GM12864 (cell line): ENCODE measurements at regions not wholly inside any gene's neighbourhood (a gene's known extent, or its start where the extent isn't known, plus 50 kb on each side); places are given as distances from the start of the nearest gene placed in this dataset.
"Not testable (repeated sequence)": the region's sequence is repeated elsewhere in the genome, so short reads cannot be mapped to it uniquely, and the experiment has no call there.

Experiments used
- DNase-seq: peaks from one replicate; pipeline ENCODE4 v3.0.0-alpha.2; 2011; ENCODE audit warnings: low read depth
- H3K4me3 ChIP-seq: 2 replicates; pipeline ENCODE4 v1.5.1; 2011; ENCODE audit warnings: mild to moderate bottlenecking, low read depth, low read length, control low read depth
- TF ChIP-seq, protein P1 (sequence below): IDR thresholded peaks from 2 replicates; pipeline ENCODE4 v1.5.1; 2011; ENCODE audit warnings: low read depth, mild to moderate bottlenecking, moderate library complexity, low read length, control low read depth, inconsistent platforms; ENCODE audit errors: missing control alignments

DNA sequence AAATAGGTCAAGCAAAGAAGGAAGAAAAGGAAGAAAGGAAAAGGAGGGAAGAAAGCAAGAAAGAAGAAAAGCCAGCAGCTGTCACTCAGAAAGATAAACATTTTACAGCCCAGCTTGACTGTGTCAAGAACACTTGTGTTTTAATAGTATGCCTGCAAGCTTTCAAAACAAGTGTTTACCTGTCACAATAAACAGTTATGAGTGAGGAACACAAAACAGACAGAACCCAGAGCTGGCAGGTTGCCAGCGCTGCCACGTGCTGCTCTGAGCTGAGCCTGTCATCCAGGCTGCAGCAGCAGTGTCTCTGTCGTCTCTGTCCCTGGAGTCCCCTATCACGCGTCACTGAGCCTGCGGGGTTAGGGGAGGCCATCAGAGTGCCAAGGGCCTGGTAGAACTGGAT, 827.6 kb upstream of the AUTS2 start:
- TF ChIP-seq, protein P1, sequence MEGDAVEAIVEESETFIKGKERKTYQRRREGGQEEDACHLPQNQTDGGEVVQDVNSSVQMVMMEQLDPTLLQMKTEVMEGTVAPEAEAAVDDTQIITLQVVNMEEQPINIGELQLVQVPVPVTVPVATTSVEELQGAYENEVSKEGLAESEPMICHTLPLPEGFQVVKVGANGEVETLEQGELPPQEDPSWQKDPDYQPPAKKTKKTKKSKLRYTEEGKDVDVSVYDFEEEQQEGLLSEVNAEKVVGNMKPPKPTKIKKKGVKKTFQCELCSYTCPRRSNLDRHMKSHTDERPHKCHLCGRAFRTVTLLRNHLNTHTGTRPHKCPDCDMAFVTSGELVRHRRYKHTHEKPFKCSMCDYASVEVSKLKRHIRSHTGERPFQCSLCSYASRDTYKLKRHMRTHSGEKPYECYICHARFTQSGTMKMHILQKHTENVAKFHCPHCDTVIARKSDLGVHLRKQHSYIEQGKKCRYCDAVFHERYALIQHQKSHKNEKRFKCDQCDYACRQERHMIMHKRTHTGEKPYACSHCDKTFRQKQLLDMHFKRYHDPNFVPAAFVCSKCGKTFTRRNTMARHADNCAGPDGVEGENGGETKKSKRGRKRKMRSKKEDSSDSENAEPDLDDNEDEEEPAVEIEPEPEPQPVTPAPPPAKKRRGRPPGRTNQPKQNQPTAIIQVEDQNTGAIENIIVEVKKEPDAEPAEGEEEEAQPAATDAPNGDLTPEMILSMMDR: no peak
- no peak overlapping the region for H3K4me3 ChIP-seq
- DNase-seq: no peak

DNA sequence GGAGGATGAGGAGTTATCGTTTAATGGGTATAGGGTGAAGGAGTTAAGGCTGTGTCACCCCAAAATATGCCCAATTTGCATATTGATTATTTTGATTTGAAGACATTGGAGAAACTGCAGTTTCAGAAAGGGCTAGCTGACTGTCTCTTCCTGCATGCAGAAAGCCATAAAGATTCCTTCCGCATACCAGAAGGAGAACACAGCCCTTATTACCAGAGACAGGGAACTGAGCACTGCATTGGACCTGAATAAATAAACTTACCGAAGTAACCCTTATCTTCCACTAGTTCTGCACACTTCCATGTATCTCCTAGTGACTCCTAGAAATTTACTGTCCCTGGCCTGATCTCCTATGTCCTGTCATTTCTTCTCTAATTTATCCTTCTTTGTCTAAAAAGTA, 821.9 kb upstream of the AUTS2 start:
- DNase-seq: no peak
- TF ChIP-seq, protein P1: no peak
- H3K4me3 ChIP-seq: no peak overlapping the region

DNA sequence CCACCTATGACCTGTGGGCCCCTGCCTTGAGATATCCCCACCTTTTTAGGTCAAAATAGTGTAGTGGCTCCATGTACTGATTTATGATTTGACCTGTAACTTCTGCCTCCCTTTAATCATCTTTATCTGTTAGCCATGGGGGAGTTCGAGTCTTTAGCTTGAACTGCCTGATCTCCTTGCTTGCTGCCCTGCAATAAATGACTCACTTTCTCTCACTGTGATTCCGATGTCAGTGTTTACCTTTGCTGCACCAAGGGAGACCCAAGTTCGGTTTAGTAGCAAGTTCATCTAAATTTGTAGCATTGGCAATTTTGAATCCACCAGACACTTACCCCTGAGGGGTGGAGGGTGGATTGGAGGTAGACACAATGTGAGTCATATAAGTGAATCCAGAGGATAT, 814.6 kb upstream of the AUTS2 start:
- no peak for DNase-seq
- no peak overlapping the region for H3K4me3 ChIP-seq
- TF ChIP-seq, protein P1: no peak

DNA sequence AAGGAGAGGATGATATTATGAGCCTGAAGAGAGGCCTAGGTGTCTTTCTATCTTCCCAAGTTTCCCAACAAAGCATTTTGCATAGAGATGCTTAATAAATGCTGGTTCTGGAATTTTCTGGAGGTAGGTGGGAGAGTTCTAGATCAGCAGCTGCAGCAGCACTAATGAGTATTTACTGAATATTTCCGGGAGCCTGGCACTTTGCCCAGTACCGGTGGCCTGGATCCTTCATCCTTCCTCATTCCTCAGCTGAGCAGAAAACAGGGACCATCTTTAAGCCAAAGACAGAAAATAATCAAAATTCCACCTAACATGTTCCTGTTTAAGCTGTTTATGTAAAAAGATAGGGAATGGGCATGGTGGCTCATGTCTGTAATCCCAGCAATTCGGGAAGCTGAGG, 813.2 kb upstream of the AUTS2 start:
- no peak for DNase-seq
- no peak overlapping the region for H3K4me3 ChIP-seq
- TF ChIP-seq, protein P1: no peak

DNA sequence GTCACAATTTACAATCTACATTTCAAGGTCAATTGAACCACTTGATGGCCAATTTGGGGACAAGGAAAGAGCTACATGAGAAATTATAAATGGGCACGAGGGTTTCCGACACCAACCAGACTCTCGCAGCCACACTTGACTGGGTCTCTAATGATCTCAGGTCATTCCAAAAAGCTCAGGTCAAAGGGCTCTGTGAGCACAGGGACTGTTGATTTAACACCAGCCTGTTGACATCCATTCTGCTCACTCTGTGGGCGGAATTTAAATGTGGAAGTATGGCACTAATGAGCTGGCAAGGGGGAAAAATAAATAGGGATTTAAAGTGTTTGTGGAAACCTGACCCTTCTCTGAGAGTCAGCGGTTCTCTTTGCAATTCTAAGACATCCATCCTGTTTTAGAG, 810.7 kb upstream of the AUTS2 start:
- no peak for DNase-seq
- H3K4me3 ChIP-seq: no peak overlapping the region
- TF ChIP-seq, protein P1: no peak

DNA sequence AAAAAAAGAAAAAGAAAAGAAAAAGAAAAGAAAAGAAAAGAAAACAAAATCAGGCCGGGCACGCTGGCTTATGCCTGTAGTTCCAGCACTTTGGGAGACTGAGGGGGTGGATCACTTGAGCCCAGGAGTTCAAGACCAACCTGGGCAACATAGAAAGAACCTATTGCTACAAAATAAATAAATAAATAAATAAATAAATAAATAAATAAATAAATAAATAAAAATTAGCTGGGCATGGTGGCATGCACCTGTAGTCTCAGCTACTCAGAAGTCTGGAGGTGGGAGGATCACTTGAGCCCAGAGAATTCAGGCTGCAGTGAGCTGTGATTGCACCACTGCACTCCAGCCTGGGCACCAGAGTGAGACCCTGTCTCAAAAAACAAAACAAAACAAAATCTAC, 809.7 kb upstream of the AUTS2 start:
- not testable (repeated sequence) for H3K4me3 ChIP-seq, DNase-seq

DNA sequence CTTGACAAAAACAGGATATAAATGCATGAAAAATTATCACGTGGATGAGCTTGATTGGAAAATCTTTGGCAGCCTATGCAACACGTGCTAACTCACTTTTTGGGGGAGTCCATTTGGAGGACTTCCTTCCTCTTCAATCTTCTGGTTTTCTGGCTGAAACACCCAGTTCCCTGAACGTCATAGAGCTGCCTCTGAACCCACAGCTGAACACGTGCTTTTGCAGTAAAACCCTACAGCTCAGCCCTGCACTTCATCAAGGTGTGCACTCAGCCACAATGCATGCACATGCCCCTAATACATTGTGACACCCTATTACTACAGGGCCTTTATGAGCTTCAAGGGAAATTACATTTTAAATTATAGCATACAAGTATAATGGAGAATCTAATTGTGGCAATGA, 808.7 kb upstream of the AUTS2 start:
- H3K4me3 ChIP-seq: no peak overlapping the region
- TF ChIP-seq, protein P1: no peak
- DNase-seq: no peak

DNA sequence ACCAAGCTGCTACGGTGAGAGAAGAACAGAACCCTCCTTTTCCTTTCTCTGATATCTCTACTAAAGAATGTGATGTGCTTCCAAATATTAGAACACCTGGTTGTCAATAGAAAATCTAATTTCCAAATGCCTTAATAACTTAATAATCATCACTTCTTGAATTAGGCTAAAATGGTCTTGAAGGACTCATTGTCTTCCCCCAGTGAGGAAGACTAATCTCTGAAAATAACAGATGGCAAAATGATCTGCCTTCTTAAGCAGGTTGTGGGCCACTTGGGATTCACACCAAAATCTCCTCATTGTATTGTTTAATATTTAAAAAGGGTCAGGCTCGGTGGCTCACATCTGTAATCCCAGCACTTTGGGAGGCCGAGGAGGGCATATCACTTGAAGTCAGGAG, 805.9 kb upstream of the AUTS2 start:
- DNase-seq: no peak
- no peak overlapping the region for H3K4me3 ChIP-seq
- TF ChIP-seq, protein P1: no peak
